Mammary epithelial cell (primary cell): ENCODE measurements at regions not wholly inside any gene's neighbourhood (a gene's known extent, or its start where the extent isn't known, plus 50 kb on each side); places are given as distances from the start of the nearest gene placed in this dataset.

Experiments used
- CTCF ChIP-seq, 2 donors: IDR thresholded peaks in 1 of 2; conservative IDR thresholded peaks in 1 of 2; 2 replicates each; pipeline ENCODE4 v1.5.1; 2011 to 2012; ENCODE audit warnings: inconsistent platforms in 2 of 2, low read length in 2 of 2, mild to moderate bottlenecking in 2 of 2, control low read depth in 1 of 2, low read depth in 1 of 2; ENCODE audit not compliant: insufficient read depth in 1 of 2; ENCODE audit errors: extremely low read depth in 1 of 2
- EZH2 ChIP-seq: IDR thresholded peaks from 2 replicates; pipeline ENCODE4 v1.6.1; 2012; ENCODE audit warnings: low read length, inconsistent platforms, borderline replicate concordance

- TF ChIP-seq CTCF (conservative IDR thresholded peaks at IDR 0.05 in 1 of 2, IDR thresholded peaks at IDR 0.05 in 1 of 2; ENCODE audit: extremely low read depth in 1 of 2, insufficient read depth in 1 of 2, low read depth in 1 of 2, low read length in 2 of 2) = no peak
- no peak for TF ChIP-seq EZH2
Observed at GRCh38 chr4:79657379-79657778, 249.4 kb upstream of the GK2 start.
